ENCODE measurements at regions not wholly inside any gene's neighbourhood (a gene's known extent, or its start where the extent isn't known, plus 50 kb on each side); places are given as distances from the start of the nearest gene placed in this dataset.
A peak's percentile ranks its signal among the peaks of the same experiment; 100 is the strongest.

- TF ChIP-seq CTCF (IDR thresholded peaks at IDR 0.05), result no peak
- H3K4me3 ChIP-seq, result no peak overlapping the region
- no peaks in the 10 kb centered on the region for H3K27me3 ChIP-seq (ENCODE audit: insufficient read depth in 3 of 3, low read length in 2 of 3)
- intact Hi-C loops (cut with DNase I), result no loop called here
- H3K36me3 ChIP-seq (ENCODE audit: insufficient read depth in 1 of 2, low read depth in 1 of 2), result no peaks in the 10 kb centered on the region
- WGBS, 3 donors, result 92 to 97% (median 94%) methylated on average over 6 of the region's 6 CpGs
- no peaks in the 10 kb centered on the region for H3K4me1 ChIP-seq
- no peak overlapping the region for H3K27ac ChIP-seq
- DNase-seq, result no peak
- ATAC-seq, result no peak
- H3K9me3 ChIP-seq, result no peaks in the 10 kb centered on the region
These were observed 1211.9 kb upstream of the NXPH2 start for GRCh38 chr2:139992078-139992477.

DNA sequence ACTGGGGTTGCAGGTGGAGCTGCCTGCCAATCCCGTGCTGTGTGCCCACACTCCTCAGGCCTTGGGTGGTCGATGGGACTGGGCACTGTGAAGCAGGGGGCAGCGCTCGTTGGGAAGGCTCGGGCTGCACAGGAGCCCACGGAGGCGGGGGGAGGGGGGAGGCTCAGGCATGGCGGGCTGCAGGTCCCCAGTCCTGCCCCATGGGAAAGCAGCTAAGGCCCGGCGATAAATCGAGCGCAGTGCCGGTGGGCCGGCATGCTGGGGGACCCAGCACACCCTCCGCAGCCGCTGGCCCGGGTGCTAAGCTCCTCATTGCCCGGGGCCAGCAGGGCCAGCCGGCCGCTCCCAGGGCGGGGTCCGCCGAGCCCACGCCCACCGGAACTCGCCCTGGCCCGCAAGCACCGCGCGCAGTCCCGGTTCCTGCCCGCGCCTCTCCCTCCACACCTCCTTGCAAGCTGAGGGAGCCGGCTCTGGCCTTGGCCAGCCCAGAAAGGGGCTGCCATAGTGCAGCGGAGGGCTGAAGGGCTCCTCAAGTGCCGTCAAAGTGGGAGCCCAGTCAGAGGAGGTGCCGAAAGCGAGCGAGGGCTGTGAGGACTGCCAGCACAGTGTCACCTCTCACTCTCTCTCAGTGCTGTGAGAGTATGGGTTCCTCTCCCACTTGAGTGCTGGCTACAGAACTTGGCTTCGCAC, 1210.6 kb upstream of the NXPH2 start:
- H3K27me3 ChIP-seq (ENCODE audit: insufficient read depth in 3 of 3, low read length in 2 of 3), result no peaks in the 10 kb centered on the region
- no peak for TF ChIP-seq CTCF (IDR thresholded peaks at IDR 0.05)
- H3K27ac ChIP-seq, result no peak overlapping the region
- WGBS, 3 donors, result 94 to 96% (median 95%) methylated on average over 19 to 40 of the region's 40 CpGs
- no peaks in the 10 kb centered on the region for H3K9me3 ChIP-seq
- no peaks in the 10 kb centered on the region for H3K36me3 ChIP-seq (ENCODE audit: insufficient read depth in 1 of 2, low read depth in 1 of 2)
- no peak overlapping the region for H3K4me3 ChIP-seq
- intact Hi-C loops (cut with DNase I), result no loop called here
- ATAC-seq (no peak), DNase-seq (peak in 1 of 2 donors; percentile 36)
- no peaks in the 10 kb centered on the region for H3K4me1 ChIP-seq

GRCh38 chr2:139969323-139969722, 1189.1 kb upstream of the NXPH2 start:
- WGBS, 3 donors, result 70 to 77% (median 73%) methylated on average over 3 of the region's 3 CpGs
- ATAC-seq, result no peak
- Histone ChIP-seq H3K4me1 (no peaks in the 10 kb centered on the region), H3K9me3 (peaks cover 5% of the 10 kb centered on the region), H3K27me3 (ENCODE audit: insufficient read depth in 3 of 3, low read length in 2 of 3) (no peaks in the 10 kb centered on the region), H3K36me3 (ENCODE audit: insufficient read depth in 1 of 2, low read depth in 1 of 2) (no peaks in the 10 kb centered on the region), H3K4me3 (no peak overlapping the region), H3K27ac (no peak overlapping the region)
- no peak for TF ChIP-seq CTCF (IDR thresholded peaks at IDR 0.05)
- DNase-seq, result no peak
- intact Hi-C loops (cut with DNase I), result no loop called here

GRCh38 chr2:139968588-139968987, 1188.4 kb upstream of the NXPH2 start:
- intact Hi-C loops (cut with DNase I), result no loop called here
- 84 to 89% (median 84%) methylated on average over 5 of the region's 5 CpGs for WGBS, 3 donors
- DNase-seq (no peak), ATAC-seq (no peak)
- Histone ChIP-seq H3K9me3 (peaks cover 5% of the 10 kb centered on the region), H3K36me3 (ENCODE audit: insufficient read depth in 1 of 2, low read depth in 1 of 2) (no peaks in the 10 kb centered on the region), H3K27me3 (ENCODE audit: insufficient read depth in 3 of 3, low read length in 2 of 3) (no peaks in the 10 kb centered on the region), H3K4me1 (no peaks in the 10 kb centered on the region), H3K27ac (no peak overlapping the region), H3K4me3 (no peak overlapping the region)
- no peak for TF ChIP-seq CTCF (IDR thresholded peaks at IDR 0.05)

DNA sequence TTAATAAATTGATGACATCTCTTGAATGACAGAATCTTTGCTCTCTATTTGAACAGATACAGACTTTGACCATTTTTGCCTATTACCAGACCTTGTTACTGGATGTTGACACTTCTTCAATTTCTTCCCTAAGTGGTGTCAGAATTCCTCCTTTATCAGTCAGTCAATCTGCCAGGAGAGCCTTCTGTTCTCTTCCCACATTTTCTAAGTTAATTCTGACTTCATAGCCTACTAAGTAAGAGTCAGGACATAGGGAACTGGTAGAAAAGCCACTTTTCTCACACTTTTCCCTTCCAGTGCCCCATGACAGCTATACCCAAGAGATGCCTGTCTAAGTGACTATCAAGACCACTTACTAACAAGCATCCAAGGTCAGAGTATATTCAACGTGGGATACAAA, 1187.5 kb upstream of the NXPH2 start:
- intact Hi-C loops (cut with DNase I), result no loop called here
- H3K27me3 ChIP-seq (ENCODE audit: insufficient read depth in 3 of 3, low read length in 2 of 3), result no peaks in the 10 kb centered on the region
- H3K4me1 ChIP-seq, result no peaks in the 10 kb centered on the region
- DNase-seq (no peak), ATAC-seq (no peak)
- 61 to 70% (median 64%) methylated on average over 1 of the region's 1 CpG for WGBS, 3 donors
- H3K4me3 ChIP-seq, result no peak overlapping the region
- H3K9me3 ChIP-seq, result no peaks in the 10 kb centered on the region
- no peak for TF ChIP-seq CTCF (IDR thresholded peaks at IDR 0.05)
- H3K27ac ChIP-seq, result no peak overlapping the region
- no peaks in the 10 kb centered on the region for H3K36me3 ChIP-seq (ENCODE audit: insufficient read depth in 1 of 2, low read depth in 1 of 2)

Measured in psoas muscle (tissue), 7 donors.